ENCODE measurements at regions not wholly inside any gene's neighbourhood (a gene's known extent, or its start where the extent isn't known, plus 50 kb on each side); places are given as distances from the start of the nearest gene placed in this dataset.

GRCh38 chr14:64639340-64639821, 64.8 kb upstream of the PLEKHG3 start:
- no peak for DNase-seq (ENCODE audit: low read depth)

- no peak for DNase-seq (ENCODE audit: low read depth)
Observed at GRCh38 chr14:64640839-64641238, 63.4 kb upstream of the PLEKHG3 start.

GRCh38 chr14:64641760-64642159, 62.5 kb upstream of the PLEKHG3 start:
- no peak for DNase-seq (ENCODE audit: low read depth)

- no peak for DNase-seq (ENCODE audit: low read depth)
Observed at GRCh38 chr14:64643709-64644108, 60.5 kb upstream of the PLEKHG3 start.

GRCh38 chr14:64644629-64645028, 59.6 kb upstream of the PLEKHG3 start:
- DNase-seq (ENCODE audit: low read depth), result no peak

GRCh38 chr14:64645220-64645892, 58.9 kb upstream of the PLEKHG3 start:
- peak; percentile 92 for DNase-seq (ENCODE audit: low read depth)

GRCh38 chr14:64646103-64646502, 58.1 kb upstream of the PLEKHG3 start:
- no peak for DNase-seq (ENCODE audit: low read depth)

- no peak for DNase-seq (ENCODE audit: low read depth)
Observed at GRCh38 chr14:64649383-64649998, 54.7 kb upstream of the PLEKHG3 start.

GRCh38 chr14:64653900-64654245, 50.4 kb upstream of the PLEKHG3 start:
- DNase-seq (ENCODE audit: low read depth), result no peak

GRCh38 chr14:64654246-64654900, 49.9 kb upstream of the PLEKHG3 start:
- DNase-seq (ENCODE audit: low read depth), result no peak

All from non-pigmented ciliary epithelial cell (primary cell).